Lower leg skin (tissue), 4 donors: ENCODE measurements at regions not wholly inside any gene's neighbourhood (a gene's known extent, or its start where the extent isn't known, plus 50 kb on each side); places are given as distances from the start of the nearest gene placed in this dataset.

ENCODE experiments used
- DNase-seq, 2 donors: peaks; one replicate each; pipeline ENCODE4 v3.0.0-alpha.2; 2019; ENCODE audit warnings: low spot score in 2 of 2
- H3K4me3 ChIP-seq: fragments of 200-600 bp; sonication (generic); 2 replicates; pipeline ENCODE4 v1.5.1; 2017; ENCODE audit warnings: mild to moderate bottlenecking, low read depth; ENCODE audit not compliant: poor library complexity, severe bottlenecking
- POLR2A ChIP-seq, 2 donors: fragments of 450-650 bp; IDR thresholded peaks; one replicate each; pipeline ENCODE4 v1.6.1; 2016 to 2017; ENCODE audit warnings: antibody characterized with exemption in 2 of 2, mild to moderate bottlenecking in 1 of 2, moderate library complexity in 1 of 2
- WGBS, 2 donors: methylation state at CpG; one replicate each; pipeline ENCODE4 v1.1.5; 2018; 5-methylcytosine and 5-hydroxymethylcytosine counted together
- intact Hi-C: fragments of 100-400 bp; cut with DNase I; formaldehyde crosslinking; loops from one replicate; pipeline ENCODE4 v1.15.0; 2023; ENCODE audit warnings: low total_unique reads
- TF ChIP-seq, protein P1 (sequence below), 3 donors: fragments of 450-650 bp; IDR thresholded peaks; one replicate each; pipeline ENCODE4 v1.5.1; 2016; ENCODE audit warnings: antibody characterized with exemption in 3 of 3, mild to moderate bottlenecking in 3 of 3, moderate library complexity in 2 of 3

GRCh38 chr21:40901691-40902090, 54.7 kb upstream of the DSCAM start:
- H3K4me3 ChIP-seq = no peak overlapping the region
- 58 to 63% methylated on average over 4 of the region's 4 CpGs for WGBS, 2 donors
- no peak for DNase-seq
- TF ChIP-seq, protein P1, sequence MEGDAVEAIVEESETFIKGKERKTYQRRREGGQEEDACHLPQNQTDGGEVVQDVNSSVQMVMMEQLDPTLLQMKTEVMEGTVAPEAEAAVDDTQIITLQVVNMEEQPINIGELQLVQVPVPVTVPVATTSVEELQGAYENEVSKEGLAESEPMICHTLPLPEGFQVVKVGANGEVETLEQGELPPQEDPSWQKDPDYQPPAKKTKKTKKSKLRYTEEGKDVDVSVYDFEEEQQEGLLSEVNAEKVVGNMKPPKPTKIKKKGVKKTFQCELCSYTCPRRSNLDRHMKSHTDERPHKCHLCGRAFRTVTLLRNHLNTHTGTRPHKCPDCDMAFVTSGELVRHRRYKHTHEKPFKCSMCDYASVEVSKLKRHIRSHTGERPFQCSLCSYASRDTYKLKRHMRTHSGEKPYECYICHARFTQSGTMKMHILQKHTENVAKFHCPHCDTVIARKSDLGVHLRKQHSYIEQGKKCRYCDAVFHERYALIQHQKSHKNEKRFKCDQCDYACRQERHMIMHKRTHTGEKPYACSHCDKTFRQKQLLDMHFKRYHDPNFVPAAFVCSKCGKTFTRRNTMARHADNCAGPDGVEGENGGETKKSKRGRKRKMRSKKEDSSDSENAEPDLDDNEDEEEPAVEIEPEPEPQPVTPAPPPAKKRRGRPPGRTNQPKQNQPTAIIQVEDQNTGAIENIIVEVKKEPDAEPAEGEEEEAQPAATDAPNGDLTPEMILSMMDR (IDR thresholded peaks at IDR 0.05) = no peak
- no peak for TF ChIP-seq POLR2A (IDR thresholded peaks at IDR 0.05)
- intact Hi-C loops = no loop called here

DNA sequence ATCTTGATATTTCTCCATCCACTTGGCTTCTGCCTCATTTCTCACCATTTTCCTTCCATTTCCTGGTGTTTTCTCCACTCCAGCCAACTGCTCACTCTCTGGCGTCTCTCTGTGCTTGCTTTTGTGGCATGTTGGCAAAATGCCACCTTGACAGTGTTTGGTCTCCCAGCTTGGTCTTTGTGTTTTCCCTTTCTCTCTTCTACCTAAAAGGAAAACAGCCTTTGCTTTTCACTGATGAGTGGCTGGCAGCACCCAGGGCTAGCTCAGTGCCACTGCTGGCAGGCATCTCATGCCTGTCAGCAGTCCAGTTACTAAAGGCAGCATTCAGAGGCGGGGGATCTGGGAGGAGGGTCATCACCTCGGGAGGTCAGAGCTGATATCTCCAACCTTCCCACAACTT, 55.3 kb upstream of the DSCAM start:
- WGBS, 2 donors = 52 to 68% methylated on average over 3 of the region's 3 CpGs
- intact Hi-C loops = no loop called here
- no peak for DNase-seq

DNA sequence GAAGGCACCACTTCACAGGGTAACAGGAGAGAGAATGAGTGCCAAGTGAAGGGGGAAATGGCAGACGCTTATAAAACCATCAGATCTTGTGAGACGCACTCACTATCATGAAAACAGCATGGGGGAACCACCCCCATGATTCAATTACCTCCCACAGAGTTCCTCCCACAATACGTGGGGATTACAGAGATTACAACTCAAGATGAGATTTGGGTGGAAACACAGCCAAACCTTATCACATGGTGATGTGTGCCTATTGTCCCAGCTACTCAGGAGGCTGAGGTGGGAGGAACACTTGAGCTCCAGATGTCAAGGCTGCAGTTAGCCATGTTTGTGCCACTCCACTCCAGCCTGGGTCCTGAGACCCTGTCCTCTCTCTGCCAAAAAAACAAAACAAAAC, 56.0 kb upstream of the DSCAM start:
- DNase-seq = no peak
- H3K4me3 ChIP-seq = no peak overlapping the region
- intact Hi-C loops = no loop called here
- WGBS, 2 donors = 58 to 72% methylated on average over 3 of the region's 3 CpGs
- no peak for TF ChIP-seq POLR2A (IDR thresholded peaks at IDR 0.05)
- TF ChIP-seq, protein P1 (IDR thresholded peaks at IDR 0.05) = no peak

More for the DNA sequence above, 55.3 kb upstream of the DSCAM start:
- TF ChIP-seq, protein P1 (IDR thresholded peaks at IDR 0.05) = no peak
- no peak for TF ChIP-seq POLR2A (IDR thresholded peaks at IDR 0.05)
- H3K4me3 ChIP-seq = no peak overlapping the region

- DNase-seq = no peak
- 53 to 60% methylated on average over 3 of the region's 3 CpGs for WGBS, 2 donors
- TF ChIP-seq, protein P1 (IDR thresholded peaks at IDR 0.05) = no peak
- TF ChIP-seq POLR2A (IDR thresholded peaks at IDR 0.05) = no peak
- intact Hi-C loops = no loop called here
- no peak overlapping the region for H3K4me3 ChIP-seq
These were observed 58.3 kb upstream of the DSCAM start for GRCh38 chr21:40905251-40905650.

GRCh38 chr21:40912375-40912774, 65.4 kb upstream of the DSCAM start:
- WGBS, 2 donors = 86 to 88% methylated on average over 5 of the region's 5 CpGs
- intact Hi-C loops = no loop called here
- no peak overlapping the region for H3K4me3 ChIP-seq
- TF ChIP-seq POLR2A (IDR thresholded peaks at IDR 0.05) = no peak
- TF ChIP-seq, protein P1 (IDR thresholded peaks at IDR 0.05) = no peak
- no peak for DNase-seq

DNA sequence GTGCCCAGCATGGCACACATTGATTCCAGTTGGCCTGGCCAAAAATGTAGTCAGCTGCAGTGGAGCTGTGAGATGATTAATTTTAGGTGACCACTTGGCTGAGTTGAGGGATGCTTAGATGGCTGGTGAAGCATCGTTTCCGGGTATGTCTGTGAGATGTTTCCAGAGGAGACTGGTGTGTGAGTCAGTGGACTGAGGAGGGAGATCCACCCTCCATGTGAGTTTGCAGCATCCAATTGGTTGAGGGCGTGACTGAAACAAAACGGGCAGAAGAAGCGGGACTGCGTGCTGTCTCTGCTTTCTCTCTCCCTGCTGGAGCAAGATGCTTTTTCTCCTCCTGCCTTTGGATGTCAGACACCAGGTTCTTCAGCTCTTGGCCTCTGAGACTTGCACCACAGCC, 68.2 kb upstream of the DSCAM start:
- H3K4me3 ChIP-seq = no peak overlapping the region
- WGBS, 2 donors = 93% methylated on average over 6 of the region's 6 CpGs
- DNase-seq = no peak
- intact Hi-C loops = no loop called here
- TF ChIP-seq, protein P1 (IDR thresholded peaks at IDR 0.05) = no peak
- TF ChIP-seq POLR2A (IDR thresholded peaks at IDR 0.05) = no peak
